HEK293T (cell line): ENCODE measurements at regions not wholly inside any gene's neighbourhood (a gene's known extent, or its start where the extent isn't known, plus 50 kb on each side); places are given as distances from the start of the nearest gene placed in this dataset.

Source experiments
- CTCF ChIA-PET: fragments of 350-600 bp; formaldehyde crosslinking; extraction: SDS; loops from one replicate; lab custom pipeline; 2021; ENCODE audit warnings: antibody characterized with exemption, inconsistent platforms; lab: Yijun Ruan, JAX
- POLR2A ChIA-PET: fragments of 350-600 bp; formaldehyde crosslinking; extraction: SDS; loops from one replicate; lab custom pipeline; 2020; ENCODE audit warnings: antibody characterized with exemption, inconsistent platforms; lab: Yijun Ruan, JAX
- DNase-seq: peaks from one replicate; pipeline ENCODE4 v3.0.0; 2012; ENCODE audit warnings: mixed read lengths; ENCODE audit errors: extremely low spot score
- ARNT ChIP-seq: fragments of 450-650 bp; IDR thresholded peaks from 2 replicates; pipeline ENCODE4 v1.6.1; 2017; ENCODE audit warnings: mild to moderate bottlenecking
- NFRKB ChIP-seq: fragments of 450-650 bp; IDR thresholded peaks from 2 replicates; pipeline ENCODE4 v1.6.1; 2016; ENCODE audit warnings: mild to moderate bottlenecking, moderate library complexity

DNA sequence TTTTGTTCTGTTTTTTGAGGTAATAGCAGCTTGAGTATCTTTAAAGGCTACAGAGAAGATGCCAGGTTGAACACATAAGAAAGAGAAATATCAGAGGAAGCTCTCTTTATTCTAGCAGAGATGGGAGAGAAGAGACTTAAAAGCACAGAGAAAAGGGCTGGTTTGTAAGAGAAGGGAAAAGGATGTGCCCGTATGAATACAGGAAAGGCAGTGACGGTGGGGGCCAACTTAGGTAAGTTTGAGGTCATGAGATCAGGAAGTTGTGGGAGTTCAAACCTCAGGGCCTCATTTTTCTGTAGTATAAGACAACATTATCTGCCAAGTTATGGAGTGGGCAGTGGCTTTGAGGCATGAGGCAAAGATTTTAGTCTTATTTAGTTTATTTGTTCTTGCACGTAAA is 121.3 kb upstream of the S100G start:
- ChIA-PET CTCF (interaction anchor here (0.6 kb wide), 1 partner anchor 56 kb away, joined by 5 read pairs; no protein-coding TSS in a partner anchor), POLR2A (no interaction called here)
- TF ChIP-seq NFRKB (no peak), ARNT (no peak)
- no peak for DNase-seq
